Osteoblast (primary cell): ENCODE measurements at regions not wholly inside any gene's neighbourhood (a gene's known extent, or its start where the extent isn't known, plus 50 kb on each side); places are given as distances from the start of the nearest gene placed in this dataset.

ENCODE experiments used
- DNase-seq: peaks from one replicate; pipeline ENCODE4 v3.0.0; 2011; ENCODE audit warnings: low spot score, mixed read lengths; ENCODE audit not compliant: insufficient read length; ENCODE audit errors: missing footprints
- H2AFZ ChIP-seq: 2 replicates; pipeline ENCODE4 v1.6.0; 2011; ENCODE audit warnings: mild to moderate bottlenecking, low read length
- H3K27ac ChIP-seq: 2 replicates; pipeline ENCODE4 v1.5.1; 2011; ENCODE audit warnings: mild to moderate bottlenecking, low read depth, low read length, moderate library complexity
- H3K27me3 ChIP-seq: 2 replicates; pipeline ENCODE4 v1.6.0; 2012; ENCODE audit warnings: mild to moderate bottlenecking, control low read depth, inconsistent platforms, low read length, moderate library complexity; ENCODE audit not compliant: insufficient read depth
- H3K36me3 ChIP-seq: 2 replicates; pipeline ENCODE4 v1.5.1; 2011; ENCODE audit warnings: mild to moderate bottlenecking, low read length, control low read depth, moderate library complexity; ENCODE audit not compliant: insufficient read depth
- H3K4me1 ChIP-seq: 2 replicates; pipeline ENCODE4 v1.5.1; 2011; ENCODE audit warnings: mild to moderate bottlenecking, low read length, control low read depth, moderate library complexity; ENCODE audit not compliant: insufficient read depth
- H3K4me2 ChIP-seq: 2 replicates; pipeline ENCODE4 v1.6.0; 2011; ENCODE audit warnings: mild to moderate bottlenecking, low read length; ENCODE audit not compliant: insufficient read depth
- H3K4me3 ChIP-seq: fragments of 200-600 bp; sonication (generic); 3 replicates; pipeline ENCODE4 v1.5.1; 2012; ENCODE audit warnings: mild to moderate bottlenecking, low read length, inconsistent platforms; ENCODE audit not compliant: insufficient read depth
- H3K79me2 ChIP-seq: 2 replicates; pipeline ENCODE4 v1.6.0; 2012; ENCODE audit warnings: mild to moderate bottlenecking, low read length, control low read depth, inconsistent platforms; ENCODE audit not compliant: insufficient read depth
- H3K9me3 ChIP-seq: 2 replicates; pipeline ENCODE4 v1.5.1; 2011; ENCODE audit warnings: low read depth, low read length, control low read depth
- H4K20me1 ChIP-seq: 2 replicates; pipeline ENCODE4 v1.6.0; 2012; ENCODE audit warnings: mild to moderate bottlenecking, low read length, control low read depth; ENCODE audit not compliant: insufficient read depth
- CTCF ChIP-seq: IDR thresholded peaks from 2 replicates; pipeline ENCODE4 v1.5.1; 2011; ENCODE audit warnings: mild to moderate bottlenecking, low read depth, low read length, moderate library complexity; ENCODE audit errors: extremely low read depth

GRCh38 chr2:71999580-71999979 is 148.1 kb downstream of the CYP26B1 start:
- Histone ChIP-seq H3K36me3 (no peaks in the 10 kb centered on the region), H4K20me1 (no peaks in the 10 kb centered on the region), H3K27me3 (peaks cover 15% of the 10 kb centered on the region), H3K79me2 (no peaks in the 10 kb centered on the region), H3K4me3 (no peak overlapping the region), H3K9me3 (no peaks in the 10 kb centered on the region), H3K27ac (no peak overlapping the region), H3K4me2 (no peak overlapping the region), H3K4me1 (no peaks in the 10 kb centered on the region), H2AFZ (no peak overlapping the region)
- no peak for TF ChIP-seq CTCF
- DNase-seq, result peak; percentile 1

- H3K9me3 ChIP-seq, result no peaks in the 10 kb centered on the region
These were observed 149.8 kb downstream of the CYP26B1 start for GRCh38 chr2:71997843-71998242.

GRCh38 chr2:71995067-71995665 is 152.5 kb downstream of the CYP26B1 start:
- Histone ChIP-seq H3K27me3 (peaks cover 25% of the 10 kb centered on the region), H3K79me2 (no peaks in the 10 kb centered on the region), H3K9me3 (no peaks in the 10 kb centered on the region), H3K4me1 (no peaks in the 10 kb centered on the region), H3K4me3 (no peak overlapping the region), H3K4me2 (no peak overlapping the region), H3K27ac (no peak overlapping the region), H2AFZ (no peak overlapping the region), H3K36me3 (no peaks in the 10 kb centered on the region), H4K20me1 (no peaks in the 10 kb centered on the region)
- peak; percentile 78 for TF ChIP-seq CTCF
- DNase-seq, result no peak

More at GRCh38 chr2:71997843-71998242, 149.8 kb downstream of the CYP26B1 start:
- no peak for DNase-seq
- H3K27me3 ChIP-seq, result peaks cover 9% of the 10 kb centered on the region
- no peaks in the 10 kb centered on the region for H4K20me1 ChIP-seq
- H3K4me3 ChIP-seq, result no peak overlapping the region
- H3K4me2 ChIP-seq, result no peak overlapping the region
- H3K79me2 ChIP-seq, result no peaks in the 10 kb centered on the region
- no peaks in the 10 kb centered on the region for H3K4me1 ChIP-seq
- H3K27ac ChIP-seq, result no peak overlapping the region
- no peak overlapping the region for H2AFZ ChIP-seq
- H3K36me3 ChIP-seq, result no peaks in the 10 kb centered on the region
- TF ChIP-seq CTCF, result no peak

- no peak for TF ChIP-seq CTCF
These were observed 155.6 kb downstream of the CYP26B1 start for GRCh38 chr2:71992036-71992435.

More at GRCh38 chr2:71992036-71992435, 155.6 kb downstream of the CYP26B1 start:
- Histone ChIP-seq H3K9me3 (no peaks in the 10 kb centered on the region), H3K79me2 (no peaks in the 10 kb centered on the region), H3K36me3 (no peaks in the 10 kb centered on the region), H3K4me1 (no peaks in the 10 kb centered on the region), H2AFZ (no peak overlapping the region), H3K27me3 (peaks cover 24% of the 10 kb centered on the region), H4K20me1 (no peaks in the 10 kb centered on the region), H3K4me3 (no peak overlapping the region), H3K27ac (no peak overlapping the region), H3K4me2 (no peak overlapping the region)
- DNase-seq, result no peak
